ENCODE measurements at regions not wholly inside any gene's neighbourhood (a gene's known extent, or its start where the extent isn't known, plus 50 kb on each side); places are given as distances from the start of the nearest gene placed in this dataset.
A peak's percentile ranks its signal among the peaks of the same experiment; 100 is the strongest.

DNA sequence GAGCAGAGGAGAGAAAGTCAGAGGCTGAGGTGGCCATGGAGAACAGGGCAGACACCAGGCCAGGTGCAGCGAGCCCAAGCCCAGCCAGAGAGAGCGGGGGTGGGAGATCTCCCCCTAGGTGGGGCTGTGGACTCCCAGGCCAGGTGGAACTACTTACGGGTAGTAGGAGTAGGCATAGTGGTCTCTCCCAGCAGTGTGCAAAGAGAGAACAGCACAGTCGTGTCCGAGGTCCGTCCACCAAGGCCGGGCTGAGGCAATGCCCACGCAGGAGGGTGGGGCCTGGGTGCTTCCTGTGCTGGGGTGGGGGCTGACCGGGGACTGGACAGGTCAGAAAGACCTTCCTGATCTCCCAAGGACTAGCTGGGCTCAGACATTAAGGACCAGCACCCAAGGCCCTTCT, 263.7 kb downstream of the PTPRU start:
- DNase-seq = no peak
- TF ChIP-seq, protein P1, sequence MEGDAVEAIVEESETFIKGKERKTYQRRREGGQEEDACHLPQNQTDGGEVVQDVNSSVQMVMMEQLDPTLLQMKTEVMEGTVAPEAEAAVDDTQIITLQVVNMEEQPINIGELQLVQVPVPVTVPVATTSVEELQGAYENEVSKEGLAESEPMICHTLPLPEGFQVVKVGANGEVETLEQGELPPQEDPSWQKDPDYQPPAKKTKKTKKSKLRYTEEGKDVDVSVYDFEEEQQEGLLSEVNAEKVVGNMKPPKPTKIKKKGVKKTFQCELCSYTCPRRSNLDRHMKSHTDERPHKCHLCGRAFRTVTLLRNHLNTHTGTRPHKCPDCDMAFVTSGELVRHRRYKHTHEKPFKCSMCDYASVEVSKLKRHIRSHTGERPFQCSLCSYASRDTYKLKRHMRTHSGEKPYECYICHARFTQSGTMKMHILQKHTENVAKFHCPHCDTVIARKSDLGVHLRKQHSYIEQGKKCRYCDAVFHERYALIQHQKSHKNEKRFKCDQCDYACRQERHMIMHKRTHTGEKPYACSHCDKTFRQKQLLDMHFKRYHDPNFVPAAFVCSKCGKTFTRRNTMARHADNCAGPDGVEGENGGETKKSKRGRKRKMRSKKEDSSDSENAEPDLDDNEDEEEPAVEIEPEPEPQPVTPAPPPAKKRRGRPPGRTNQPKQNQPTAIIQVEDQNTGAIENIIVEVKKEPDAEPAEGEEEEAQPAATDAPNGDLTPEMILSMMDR (IDR thresholded peaks at IDR 0.05) = no peak
- H3K4me3 Mint-ChIP-seq = no peak overlapping the region

DNA sequence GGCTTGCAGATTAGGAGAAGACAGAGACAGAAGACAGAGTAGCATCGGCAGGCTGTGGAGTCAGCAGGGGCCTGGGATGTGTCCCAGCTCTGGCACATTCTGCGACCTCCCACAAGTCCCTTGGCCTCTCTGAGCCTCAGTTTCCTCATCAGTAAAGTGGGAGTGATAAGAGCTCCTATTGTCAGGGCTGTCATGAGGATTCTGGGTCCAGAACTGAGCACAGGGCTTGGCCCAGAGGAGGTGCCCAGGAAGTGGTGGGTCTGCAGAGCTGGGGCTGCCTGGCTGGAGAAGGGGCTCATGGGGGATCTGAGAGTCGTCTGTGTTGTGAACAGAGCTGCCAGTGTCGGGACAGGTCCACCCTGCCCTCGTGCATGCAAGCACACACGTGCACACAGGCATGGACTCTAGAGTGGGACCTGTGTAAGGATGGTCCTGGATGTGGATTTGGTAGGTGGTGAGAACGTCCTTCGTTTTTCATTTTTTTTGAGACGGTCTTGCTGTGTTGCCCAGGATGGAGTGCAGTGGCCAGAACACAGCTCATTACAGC, 262.9 kb downstream of the PTPRU start:
- no peak overlapping the region for H3K4me3 Mint-ChIP-seq
- peaks cover 9% of the 10 kb centered on the region; the same call in 1 of the 2 replicates for H3K27me3 Mint-ChIP-seq (ENCODE audit: insufficient read depth)
- peaks cover 20% of the 10 kb centered on the region for H3K9me3 Mint-ChIP-seq
- H3K36me3 Mint-ChIP-seq (ENCODE audit: low read depth) = no peaks in the 10 kb centered on the region
- TF ChIP-seq, protein P1 (IDR thresholded peaks at IDR 0.05) = no peak
- DNase-seq = no peak
- H3K4me1 Mint-ChIP-seq (ENCODE audit: low read depth) = no peaks in the 10 kb centered on the region
- H3K27ac Mint-ChIP-seq = no peak overlapping the region

More for the DNA sequence above, 263.7 kb downstream of the PTPRU start:
- no peaks in the 10 kb centered on the region for H3K4me1 Mint-ChIP-seq (ENCODE audit: low read depth)
- peaks cover 25% of the 10 kb centered on the region for H3K9me3 Mint-ChIP-seq
- no peak overlapping the region for H3K27ac Mint-ChIP-seq
- peaks cover 9% of the 10 kb centered on the region; the same call in 1 of the 2 replicates for H3K27me3 Mint-ChIP-seq (ENCODE audit: insufficient read depth)
- H3K36me3 Mint-ChIP-seq (ENCODE audit: low read depth) = no peaks in the 10 kb centered on the region

DNA sequence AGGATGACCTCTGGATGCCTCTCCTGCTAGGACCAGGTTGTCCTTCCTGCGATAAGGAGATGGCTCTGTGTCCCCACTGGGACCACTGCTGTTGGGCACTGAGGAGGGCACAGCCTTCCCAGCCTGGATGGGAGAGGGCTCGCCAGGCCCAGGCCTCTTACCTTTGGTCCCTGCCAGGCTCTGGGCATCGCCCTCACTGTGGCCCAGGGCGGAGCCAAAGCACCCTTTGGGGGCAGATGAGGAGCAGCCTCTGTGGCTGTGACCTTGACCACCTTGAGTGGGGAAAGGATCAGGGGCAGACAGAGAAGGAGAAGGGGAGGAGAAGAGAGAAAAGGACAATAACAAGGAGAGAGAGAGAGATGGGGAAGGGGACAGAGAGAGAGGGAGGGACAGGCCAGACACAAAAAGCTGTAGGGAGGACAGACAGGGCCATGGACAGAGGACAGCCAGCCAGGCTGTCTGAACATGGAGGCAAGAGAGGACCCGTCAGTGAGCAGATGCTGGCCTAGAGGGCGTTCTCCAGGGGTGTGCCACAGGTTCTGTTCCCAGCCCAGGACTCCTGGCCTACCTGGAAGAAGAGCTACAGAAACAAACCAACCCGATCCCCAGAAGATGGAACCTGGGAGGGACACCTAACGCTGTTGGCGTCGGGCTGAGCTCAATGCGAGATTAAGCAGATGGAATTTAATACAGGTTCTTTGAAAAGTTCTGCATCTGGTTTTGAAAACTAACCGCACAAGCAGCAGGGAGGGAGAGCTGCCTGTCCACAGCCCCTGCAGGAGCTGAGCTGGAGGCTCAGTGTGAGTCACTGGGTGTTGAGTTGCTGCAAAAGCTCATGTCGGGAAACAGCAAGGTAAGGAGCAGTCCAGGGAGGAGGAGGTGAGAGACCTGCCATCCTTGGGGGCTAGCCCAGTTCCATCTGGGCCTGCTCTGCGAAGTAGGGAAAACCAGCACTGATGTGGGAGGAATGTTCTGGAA, 262.1 kb downstream of the PTPRU start:
- no peaks in the 10 kb centered on the region for H3K4me1 Mint-ChIP-seq (ENCODE audit: low read depth)
- no peak overlapping the region for H3K27ac Mint-ChIP-seq
- TF ChIP-seq, protein P1 (IDR thresholded peaks at IDR 0.05) = no peak
- H3K9me3 Mint-ChIP-seq = peaks cover 16% of the 10 kb centered on the region
- no peaks in the 10 kb centered on the region for H3K36me3 Mint-ChIP-seq (ENCODE audit: low read depth)
- peak; percentile 6 for DNase-seq
- H3K4me3 Mint-ChIP-seq = no peak overlapping the region
- H3K27me3 Mint-ChIP-seq (ENCODE audit: insufficient read depth) = peaks cover 9% of the 10 kb centered on the region; the same call in 1 of the 2 replicates

DNA sequence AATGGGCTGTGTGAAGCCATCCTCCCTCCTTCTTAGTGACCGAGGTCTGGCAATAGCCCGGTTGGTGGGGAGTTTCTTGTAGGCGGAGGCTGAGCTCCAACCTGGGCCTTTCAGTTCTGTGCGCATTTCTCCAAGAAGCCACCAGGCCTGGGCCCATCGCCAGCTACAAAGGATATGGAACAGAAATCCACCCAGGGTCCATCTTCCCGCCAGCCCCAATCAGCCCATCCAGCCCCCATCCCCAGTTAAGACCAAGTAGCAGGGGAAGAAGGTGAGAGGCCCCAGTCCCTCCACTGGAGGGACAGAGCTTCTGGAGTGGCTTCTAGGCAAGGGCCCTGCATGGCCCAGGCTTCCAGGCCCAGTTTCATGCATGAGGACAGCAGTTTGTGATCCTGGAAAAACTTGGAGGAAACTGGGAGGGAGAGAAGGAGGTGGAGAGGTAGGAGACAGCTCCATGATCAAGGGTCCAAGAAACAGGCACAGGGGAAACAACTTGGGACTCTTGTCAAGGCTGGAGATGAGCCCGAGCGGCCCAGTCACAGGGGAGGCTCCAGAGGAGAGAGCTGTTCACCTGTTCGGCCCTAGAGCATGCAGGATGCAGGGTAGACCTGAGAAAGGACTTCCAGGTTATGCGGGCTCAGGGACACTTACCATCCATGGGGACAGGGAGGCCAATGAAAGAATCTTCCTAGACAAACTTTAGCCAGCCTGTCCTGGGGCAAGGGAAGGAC, 261.2 kb downstream of the PTPRU start:
- Mint-ChIP-seq H3K9me3 (peaks cover 9% of the 10 kb centered on the region; the same call in 1 of the 2 replicates), H3K36me3 (ENCODE audit: low read depth) (no peaks in the 10 kb centered on the region), H3K27me3 (ENCODE audit: insufficient read depth) (peaks cover 5% of the 10 kb centered on the region; the same call in 1 of the 2 replicates), H3K4me1 (ENCODE audit: low read depth) (no peaks in the 10 kb centered on the region), H3K4me3 (no peak overlapping the region), H3K27ac (no peak overlapping the region)
- TF ChIP-seq, protein P1 (IDR thresholded peaks at IDR 0.05) = no peak
- no peak for DNase-seq

DNA sequence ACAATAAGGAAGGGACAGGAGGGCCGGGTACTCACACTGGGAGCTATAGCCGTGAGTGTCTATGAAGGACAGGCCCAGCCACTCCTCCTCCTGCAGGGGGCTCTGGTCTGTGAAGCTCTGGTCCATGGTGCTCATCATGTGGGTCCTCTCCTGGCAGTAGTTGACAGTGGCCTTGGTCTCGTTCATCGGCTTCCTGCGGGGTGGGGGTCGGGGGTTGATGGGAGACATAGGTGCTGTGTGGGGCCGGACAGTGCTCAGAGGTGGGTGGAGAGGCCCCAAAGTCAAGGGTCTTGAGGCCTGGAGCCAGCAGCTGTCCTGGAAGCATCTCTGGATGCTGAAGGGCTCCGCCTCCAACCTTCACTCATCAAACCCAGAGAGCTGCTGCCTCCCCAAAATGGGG, 260.4 kb downstream of the PTPRU start:
- no peaks in the 10 kb centered on the region for H3K4me1 Mint-ChIP-seq (ENCODE audit: low read depth)
- H3K27ac Mint-ChIP-seq = no peak overlapping the region
- TF ChIP-seq, protein P1 (IDR thresholded peaks at IDR 0.05) = no peak
- DNase-seq = no peak
- H3K27me3 Mint-ChIP-seq (ENCODE audit: insufficient read depth) = peaks cover 5% of the 10 kb centered on the region; the same call in 1 of the 2 replicates
- no peaks in the 10 kb centered on the region for H3K36me3 Mint-ChIP-seq (ENCODE audit: low read depth)
- no peak overlapping the region for H3K4me3 Mint-ChIP-seq
- peaks cover 9% of the 10 kb centered on the region; the same call in 1 of the 2 replicates for H3K9me3 Mint-ChIP-seq

All from HFFc6 (cell line).